Testis (tissue), 2 donors: ENCODE measurements at regions not wholly inside any gene's neighbourhood (a gene's known extent, or its start where the extent isn't known, plus 50 kb on each side); places are given as distances from the start of the nearest gene placed in this dataset.

Source experiments
- CTCF ChIP-seq, 3 experiments: fragments of 450-650 bp in 2 of 3; fragments of 200-600 bp in 1 of 3; sonication (generic) in 1 of 3; IDR thresholded peaks; one replicate each; pipeline ENCODE4 v1.5.1; 2016 to 2019; ENCODE audit warnings: antibody characterized with exemption in 3 of 3, mild to moderate bottlenecking in 2 of 3, moderate library complexity in 1 of 3
- POLR2A ChIP-seq: fragments of 450-650 bp; IDR thresholded peaks from one replicate; pipeline ENCODE4 v1.6.1; 2017; ENCODE audit warnings: antibody characterized with exemption, mild to moderate bottlenecking, moderate library complexity

- TF ChIP-seq POLR2A (no peak), CTCF (IDR thresholded peaks at IDR 0.05) (no peak)
Measured at GRCh38 chr5:106956187-106956586, 714.5 kb downstream of the EFNA5 start.
